Hypothalamus (tissue), 51 donors: ENCODE measurements at regions not wholly inside any gene's neighbourhood (a gene's known extent, or its start where the extent isn't known, plus 50 kb on each side); places are given as distances from the start of the nearest gene placed in this dataset.
A peak's percentile ranks its signal among the peaks of the same experiment; 100 is the strongest.

Experiments used
- DNase-seq, 51 donors: peaks; one replicate each; lab custom pipeline; 2025; lab: John Stamatoyannopoulos, UW

DNA sequence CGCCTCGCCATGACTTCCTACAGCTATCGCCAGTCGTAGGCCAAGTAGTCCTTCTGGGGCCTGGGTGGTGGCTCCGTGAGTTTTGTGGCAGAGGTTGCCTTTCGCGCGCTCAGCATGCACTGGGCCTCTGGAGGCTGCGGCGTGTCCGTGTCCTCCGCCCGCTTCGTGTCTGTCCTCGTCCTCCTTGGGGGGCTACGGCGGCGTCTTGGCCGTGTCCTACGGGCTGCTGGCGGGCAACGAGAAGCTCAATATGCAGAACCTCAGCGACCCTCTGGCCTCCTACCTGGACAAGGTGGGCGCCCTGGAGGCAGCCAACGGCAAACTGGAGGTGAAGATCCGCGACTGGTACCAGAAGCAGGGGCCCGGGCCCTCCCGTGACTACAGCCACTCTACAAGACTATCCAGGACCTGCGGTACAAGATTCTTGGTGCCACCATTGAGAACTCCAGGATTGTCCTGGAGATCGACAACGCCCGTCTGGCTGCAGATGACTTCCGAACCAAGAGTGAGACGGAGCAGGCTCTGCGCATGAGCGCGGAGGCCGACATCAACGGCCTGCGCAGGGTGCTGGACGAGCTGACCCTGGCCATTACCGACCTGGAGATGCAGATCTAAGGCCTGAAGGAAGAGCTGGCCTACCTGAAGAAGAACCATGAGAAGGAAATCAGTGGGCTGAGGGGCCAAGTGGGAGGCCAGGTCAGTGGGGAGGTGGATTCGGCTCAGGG lies 296.3 kb downstream of the OGFRL1 start:
- DNase-seq = no peak

DNA sequence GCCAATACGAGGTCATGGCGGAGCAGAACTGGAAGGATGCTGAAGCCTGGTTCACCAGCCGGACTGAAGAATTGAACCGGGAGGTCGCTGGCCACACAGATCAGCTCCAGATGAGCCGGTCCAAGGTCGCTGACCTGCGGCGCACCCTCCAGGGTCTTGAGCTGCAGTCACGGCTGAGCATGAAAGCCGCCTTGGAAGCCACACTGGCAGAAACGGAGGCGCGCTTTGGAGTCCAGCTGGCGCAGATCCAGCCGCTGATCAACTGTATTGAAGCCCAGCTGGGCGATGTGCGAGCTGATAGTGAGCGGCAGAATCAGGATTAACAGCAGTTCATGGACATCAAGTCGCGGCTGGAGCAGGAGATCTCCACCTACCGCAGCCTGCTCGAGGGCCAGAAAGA lies 296.9 kb downstream of the OGFRL1 start:
- no peak for DNase-seq

DNA sequence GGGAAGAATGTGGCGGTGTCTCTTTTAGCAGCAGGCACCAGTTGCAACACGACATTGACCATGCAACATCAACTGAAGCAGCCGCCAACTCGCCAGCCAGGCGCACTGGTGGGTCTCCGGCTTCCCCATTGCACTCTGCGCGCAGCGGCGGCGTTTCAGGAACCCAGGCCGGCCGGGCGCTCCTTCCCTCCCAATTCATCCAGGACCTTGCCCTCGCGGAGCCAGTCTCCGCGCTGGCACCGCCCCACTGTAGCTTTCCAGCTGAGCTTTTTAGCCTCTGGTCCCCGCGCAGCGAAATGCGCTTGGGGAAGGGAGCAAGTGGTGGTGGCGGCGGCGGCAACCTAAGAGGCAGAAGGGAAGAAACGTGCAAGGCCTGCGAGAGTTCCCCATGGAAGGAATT lies 297.9 kb upstream of the RIMS1 start:
- no peak for DNase-seq

DNA sequence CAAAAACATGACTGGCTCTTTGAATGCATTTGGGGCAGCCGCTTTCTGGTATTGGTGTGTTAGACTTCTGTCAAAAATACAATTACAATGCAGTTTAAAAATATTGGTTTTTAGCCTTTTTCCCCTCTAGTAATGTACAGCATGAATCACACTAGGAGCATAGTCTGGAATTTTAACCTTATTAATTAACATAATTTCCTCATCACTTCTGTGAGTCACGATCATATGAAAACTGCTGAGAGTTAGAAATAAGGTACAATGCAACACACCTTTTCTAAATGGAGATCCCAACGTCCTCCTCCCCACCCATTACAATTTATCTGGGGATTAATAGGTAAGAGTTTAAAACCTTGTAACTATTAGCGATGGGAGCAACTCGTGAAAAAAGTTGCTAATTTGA lies 297.1 kb upstream of the RIMS1 start:
- no peak for DNase-seq

DNA sequence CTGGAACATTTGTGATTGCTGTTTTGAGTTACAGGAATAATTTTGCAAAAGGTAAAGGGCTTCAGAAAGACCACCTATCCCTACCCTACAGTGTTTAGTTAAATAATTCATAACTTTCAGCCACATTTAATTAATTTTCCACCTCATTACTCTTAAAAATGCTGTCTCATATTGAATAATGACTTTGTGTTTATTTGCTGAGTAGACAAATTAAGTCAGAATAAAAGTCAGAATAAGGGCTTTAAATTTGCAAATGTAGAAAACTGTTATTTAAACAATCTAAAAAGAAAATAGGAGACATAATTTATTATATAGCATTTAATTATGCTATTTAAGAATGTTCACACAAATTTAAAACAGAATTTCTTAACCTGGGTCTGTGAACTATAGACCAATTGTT lies 293.7 kb upstream of the RIMS1 start:
- DNase-seq = no peak

DNA sequence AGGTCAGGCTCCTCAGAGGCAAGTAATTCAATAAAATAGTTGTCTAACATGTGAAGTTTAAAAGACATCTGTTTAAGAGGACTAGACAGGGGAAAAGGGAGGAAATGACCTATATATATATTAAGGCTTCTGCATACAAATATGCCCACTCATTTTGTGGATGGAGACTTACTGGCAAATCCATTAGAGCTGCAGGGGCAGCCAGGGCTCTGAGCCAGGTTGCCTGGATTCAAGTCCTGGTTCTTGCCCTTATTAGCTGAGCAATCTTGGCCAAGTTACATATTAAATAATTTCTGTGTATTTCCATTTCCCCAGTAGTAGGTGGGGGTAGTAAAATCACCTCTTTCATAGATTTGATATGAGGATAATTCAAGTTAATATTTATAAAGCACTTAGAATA lies 287.0 kb upstream of the RIMS1 start:
- peak in 8 of 51 donors; percentile 0 to 44 (median 10) for DNase-seq

DNA sequence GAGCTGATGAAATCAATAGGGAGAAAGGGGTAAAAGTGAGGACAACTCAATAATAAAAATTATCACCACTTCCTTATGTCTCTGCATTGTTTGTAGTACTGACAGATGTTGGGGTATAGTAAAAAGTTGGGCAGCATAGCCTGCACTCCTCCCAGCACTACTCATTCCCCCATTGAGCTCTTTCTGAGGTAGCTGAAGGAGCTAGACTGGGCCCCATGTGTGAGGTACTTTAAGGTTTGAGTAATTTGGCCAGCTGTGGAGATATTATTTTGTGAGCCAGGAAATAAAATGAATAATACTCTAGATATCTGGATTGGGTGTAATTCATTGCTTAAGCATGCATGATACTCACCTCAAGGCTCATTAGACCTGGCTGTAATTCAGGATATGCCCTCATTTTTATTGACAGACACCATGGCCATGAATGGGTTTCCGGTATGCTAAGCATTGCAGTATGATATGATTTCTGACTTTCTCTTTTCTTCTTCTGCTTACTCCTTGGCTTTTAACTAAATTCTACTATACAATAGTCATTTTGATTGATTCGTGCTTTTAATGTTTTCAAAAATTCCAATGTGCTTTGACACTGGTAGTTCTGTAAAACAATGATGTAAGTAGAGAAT lies 283.9 kb upstream of the RIMS1 start:
- no peak for DNase-seq

DNA sequence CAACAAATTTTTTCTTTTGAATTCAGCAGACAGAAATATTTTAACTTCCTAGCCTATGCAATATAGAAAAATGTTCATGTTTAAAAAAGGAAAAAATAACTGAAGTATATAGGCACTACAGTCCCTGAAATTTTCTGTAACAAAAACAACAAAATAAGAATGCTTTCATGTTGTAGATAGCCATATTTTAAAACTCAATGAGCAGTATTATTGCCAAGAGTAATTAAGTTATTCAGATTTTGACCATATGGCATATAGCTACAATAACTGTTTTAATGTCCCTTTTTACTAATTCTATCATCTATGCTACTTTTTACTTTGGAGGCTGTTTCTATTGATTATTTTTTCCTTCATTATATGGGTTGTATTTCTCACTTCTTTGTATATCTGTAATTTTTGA lies 283.3 kb upstream of the RIMS1 start:
- no peak for DNase-seq

DNA sequence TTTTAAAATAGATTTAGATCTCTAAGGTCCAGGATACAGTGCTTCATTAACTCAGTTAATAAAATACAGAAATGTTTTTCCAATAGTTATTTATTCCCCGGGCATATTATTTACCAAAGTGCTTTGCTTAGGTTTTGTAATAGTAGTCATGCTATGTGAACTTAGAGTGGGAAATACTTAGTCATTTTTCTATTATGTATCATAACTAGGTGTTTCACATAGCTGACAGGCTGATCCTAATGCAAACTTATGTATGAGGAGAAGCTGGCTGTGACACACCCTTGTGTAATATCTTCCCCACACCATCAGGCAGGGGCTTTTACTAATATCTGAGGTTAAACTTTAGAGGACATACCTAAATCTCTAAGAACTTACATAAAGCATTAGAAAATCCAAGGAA lies 277.7 kb upstream of the RIMS1 start:
- DNase-seq = no peak

DNA sequence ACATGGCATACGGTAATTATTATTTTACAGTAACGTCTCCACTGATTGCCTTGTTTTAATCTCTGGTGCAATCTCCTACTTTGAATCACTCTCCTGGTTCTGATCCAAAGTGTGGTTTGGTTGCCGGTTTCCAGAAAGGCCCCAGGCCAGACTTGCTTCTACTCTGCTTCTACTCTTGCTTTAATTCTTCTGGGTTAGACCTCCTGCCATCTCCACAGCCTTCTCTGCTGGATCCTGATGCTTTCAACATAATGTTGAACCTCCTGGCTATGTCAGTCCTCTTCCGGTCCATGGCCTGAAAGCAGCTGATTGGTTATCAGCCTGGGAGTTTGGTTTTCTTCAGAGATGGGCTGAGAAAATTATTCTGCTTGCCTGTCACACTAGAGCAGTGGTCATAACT lies 266.5 kb upstream of the RIMS1 start:
- no peak for DNase-seq

DNA sequence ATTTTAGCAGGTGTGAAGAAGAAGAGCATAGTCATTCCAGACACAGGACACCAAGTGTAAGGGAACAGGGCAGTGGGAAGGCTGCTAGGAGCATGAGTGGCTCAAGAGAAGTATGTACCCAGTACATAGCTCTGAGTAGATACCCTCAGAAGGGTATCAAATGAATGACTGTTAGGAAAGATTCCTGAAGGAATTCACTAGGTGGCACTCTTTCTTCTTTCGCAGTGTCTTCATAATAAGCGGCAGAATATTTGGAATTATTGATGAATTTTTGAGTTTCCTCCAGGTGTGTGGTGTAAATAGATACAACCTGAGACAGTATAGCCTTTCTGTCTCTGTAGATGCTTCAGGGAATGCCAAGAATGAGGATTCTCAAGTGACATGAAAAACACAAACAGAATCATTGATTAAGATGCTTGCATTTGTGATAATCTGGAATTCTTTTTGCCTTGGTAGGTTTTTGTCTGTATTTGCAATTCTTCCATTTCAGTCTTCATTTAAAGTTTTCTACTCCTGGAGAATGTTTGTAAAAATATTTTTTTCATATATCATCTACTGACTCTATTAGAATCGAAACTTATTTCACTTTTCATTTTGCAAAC lies 264.3 kb upstream of the RIMS1 start:
- DNase-seq = no peak

DNA sequence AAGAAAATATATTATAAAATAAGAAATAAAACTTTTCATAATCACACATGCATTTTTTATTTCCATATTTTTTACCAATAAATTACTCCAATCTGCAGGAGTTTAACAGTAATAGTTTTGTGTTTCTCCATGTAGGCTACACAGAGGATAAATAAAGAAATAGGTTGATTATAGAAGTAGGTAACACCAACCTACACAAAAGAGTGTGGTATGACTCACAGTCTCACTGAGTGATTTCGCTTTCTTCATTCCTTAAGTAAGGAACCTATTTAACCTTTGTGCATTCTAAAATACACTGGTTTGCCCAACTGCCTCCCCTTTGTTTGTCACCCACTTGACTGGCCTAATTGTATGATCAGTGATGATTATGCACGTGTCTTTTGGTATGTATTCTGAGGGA lies 244.2 kb upstream of the RIMS1 start:
- DNase-seq = no peak

DNA sequence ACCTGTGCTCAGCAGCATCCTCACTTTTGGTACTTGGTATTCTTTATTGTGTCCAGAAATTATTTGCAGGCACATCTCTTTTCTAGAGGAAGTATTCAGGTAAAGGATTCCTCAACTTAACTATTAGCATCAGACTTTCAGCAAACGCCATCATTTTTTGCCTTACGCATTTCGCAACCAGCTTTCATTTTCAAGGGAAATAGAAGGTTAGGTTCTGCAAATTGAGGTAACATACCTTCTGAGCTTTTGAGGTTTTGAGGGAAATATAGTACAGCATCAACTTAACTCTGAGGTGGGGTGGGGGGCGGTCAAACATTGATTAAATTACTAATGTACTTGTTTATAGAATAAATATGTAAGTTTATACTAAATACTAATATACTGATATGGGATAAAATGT lies 243.6 kb upstream of the RIMS1 start:
- no peak for DNase-seq

DNA sequence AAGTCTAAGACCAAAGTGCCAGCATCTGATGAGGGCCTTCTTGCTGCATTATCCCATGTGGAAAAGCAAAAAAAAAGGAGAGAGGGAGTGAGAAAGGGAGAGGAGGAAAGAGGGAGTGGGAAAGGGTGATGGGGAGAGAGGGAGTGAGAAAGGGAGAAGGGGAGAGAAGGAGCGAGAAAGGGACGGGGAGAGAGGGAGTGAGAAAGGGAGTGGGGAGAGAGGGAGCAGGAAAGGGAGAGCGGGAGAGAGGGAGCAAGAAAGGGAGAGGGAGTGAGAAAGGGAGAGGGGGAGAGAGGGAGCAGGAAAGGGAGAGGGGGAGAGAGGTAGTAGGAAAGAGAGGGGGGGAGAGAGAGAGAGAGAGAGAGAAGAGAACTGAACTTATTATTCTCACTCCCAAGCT lies 241.1 kb upstream of the RIMS1 start:
- no peak for DNase-seq

DNA sequence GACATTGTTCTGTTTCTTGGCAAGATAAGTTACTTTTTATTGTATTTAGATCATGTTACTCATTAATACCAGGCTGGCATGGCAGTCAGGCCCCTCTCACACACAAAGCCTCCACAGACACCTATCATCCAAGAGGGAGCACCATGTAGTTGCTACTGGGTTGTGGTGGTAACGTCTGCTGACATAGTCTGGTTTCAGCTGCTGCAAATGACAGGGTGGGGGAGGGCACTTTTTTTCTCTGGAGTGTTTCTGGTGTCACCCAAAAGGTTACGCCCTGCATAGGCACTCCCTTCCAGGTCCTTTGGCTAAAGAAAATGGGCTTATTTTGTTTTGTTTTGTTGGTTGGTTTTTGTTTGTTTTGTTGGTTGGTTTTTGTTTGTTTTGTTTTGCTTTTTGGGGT lies 236.4 kb upstream of the RIMS1 start:
- no peak for DNase-seq

DNA sequence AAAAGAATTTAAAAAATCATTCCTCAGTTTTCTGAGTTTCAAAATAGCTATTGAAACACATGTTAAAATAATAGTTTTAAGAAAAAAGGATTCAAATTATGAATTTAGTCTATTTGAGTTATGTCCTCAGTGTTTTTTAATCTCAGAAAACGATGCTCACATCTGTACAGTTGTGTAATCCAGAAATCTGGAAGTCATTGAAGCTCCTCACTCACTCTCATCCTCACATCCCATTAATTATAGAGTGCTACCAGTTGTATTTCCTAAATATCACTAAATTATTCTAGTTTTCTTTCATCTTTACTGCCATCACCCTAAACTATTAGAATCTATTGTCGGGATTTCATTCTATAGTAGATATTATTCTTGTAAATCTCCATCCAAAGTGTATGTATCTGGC lies 234.7 kb upstream of the RIMS1 start:
- DNase-seq = no peak

DNA sequence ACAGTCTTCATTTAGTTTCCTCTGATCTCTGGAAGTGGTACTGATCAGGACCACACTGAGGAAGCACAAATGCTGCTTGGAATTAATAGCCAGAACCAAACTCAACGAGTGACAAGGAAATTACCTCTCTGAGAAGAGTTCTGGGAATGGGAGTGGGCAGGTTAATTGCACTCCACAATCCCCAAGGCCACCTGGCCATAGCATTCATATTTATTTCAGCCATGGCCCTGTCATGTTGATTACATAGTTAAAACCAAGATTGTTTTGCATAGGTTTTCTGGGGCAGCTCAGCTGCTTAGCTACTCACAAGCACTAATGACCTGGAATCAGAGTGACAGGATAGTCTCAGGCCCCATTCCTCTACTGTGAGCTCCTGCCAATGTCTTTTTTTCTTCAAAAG lies 230.2 kb upstream of the RIMS1 start:
- DNase-seq = no peak

DNA sequence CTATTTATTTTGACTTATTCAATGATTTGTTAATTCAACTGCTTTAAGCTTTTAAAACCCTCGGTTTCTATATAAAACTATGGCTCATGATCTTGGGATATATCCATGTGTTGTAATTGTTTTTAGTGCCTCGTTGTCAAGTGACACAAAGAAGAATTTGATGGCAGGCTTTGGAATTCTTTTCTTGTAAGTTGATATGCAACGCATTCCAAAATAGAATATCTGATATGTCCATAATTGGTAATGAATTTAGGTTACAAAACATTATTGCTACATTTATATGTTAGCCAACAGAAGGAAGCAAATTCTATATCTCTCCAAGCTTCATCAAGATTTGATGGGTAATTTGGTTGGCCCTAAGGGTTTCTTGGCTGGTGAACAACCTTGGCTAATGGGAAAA lies 220.4 kb upstream of the RIMS1 start:
- DNase-seq = no peak

DNA sequence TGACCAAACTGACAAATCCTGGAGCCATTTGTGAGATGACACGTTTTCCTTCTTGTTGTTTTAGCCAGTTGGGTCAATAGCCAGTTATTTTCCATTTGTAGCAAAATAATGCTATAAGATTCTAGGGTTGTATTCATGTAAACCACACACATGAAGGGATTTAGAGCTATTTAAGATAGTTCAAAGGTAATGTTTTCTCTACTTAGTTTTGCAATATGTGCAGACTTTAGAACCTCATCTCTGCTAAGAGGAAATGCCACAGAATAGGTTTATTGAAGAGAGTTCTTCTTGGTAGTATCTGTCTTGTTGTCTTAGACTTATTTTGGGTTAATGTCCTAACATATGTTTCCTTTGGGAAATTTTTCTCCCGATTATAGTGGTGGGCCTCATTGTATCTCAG lies 213.5 kb upstream of the RIMS1 start:
- no peak for DNase-seq

DNA sequence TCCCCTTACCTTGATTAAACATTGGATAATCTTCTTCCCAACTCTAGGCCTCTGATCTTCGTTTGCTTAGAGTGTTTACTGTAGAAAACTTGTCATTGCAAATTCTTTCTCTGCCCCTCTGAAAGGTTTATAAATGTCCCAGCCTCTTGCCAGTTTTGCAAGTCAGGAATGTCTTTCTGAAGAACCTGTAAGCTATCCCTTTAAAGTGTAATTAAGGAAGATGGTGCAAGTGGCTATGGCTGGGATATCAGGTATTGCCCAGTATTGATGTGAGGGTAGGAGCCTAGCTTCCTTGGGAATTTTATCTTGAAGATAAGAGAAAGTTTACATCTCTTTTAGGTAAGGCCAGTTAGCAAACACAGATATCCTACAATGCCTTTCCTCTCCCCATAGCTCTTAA lies 211.0 kb upstream of the RIMS1 start:
- DNase-seq = no peak

DNA sequence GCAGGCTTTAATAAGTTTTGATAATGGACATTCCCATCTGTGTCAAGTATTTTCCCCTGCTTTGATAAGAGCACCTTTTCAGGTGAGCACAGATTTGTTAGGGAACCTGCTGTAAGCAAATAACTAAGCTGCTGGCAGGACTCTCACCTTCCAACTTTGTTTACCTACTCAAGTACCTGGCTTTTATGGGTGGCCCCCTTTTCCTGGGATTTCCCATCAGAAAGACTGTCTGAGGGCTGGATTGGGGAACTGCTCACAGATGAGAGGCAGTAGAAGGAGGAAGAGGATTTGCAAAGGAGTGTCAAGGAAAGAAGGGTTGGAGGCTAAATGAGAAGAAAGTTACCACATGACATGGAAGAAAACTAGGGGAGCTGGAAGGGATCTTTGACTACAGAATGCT lies 210.1 kb upstream of the RIMS1 start:
- no peak for DNase-seq

DNA sequence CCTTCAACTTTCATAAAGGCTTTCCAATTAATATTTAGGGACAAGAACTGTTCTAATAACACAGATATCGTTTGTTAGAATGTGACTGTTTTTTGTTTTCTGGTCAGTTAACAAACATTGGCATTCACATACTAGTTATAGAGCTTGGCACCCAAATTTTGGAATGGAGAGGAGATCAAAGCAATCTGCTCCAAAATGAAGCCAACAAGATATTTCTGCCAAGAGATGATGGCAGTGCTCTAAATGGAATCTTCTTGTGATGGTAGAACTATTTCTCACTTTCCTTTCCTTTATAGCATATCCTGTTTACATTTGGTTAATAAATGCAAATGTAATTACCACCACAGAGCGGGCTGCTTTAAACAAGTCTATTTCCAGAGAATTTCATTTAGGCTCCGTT lies 208.3 kb upstream of the RIMS1 start:
- DNase-seq = no peak
